Occipital lobe (tissue), 1 donor: ENCODE measurements at regions not wholly inside any gene's neighbourhood (a gene's known extent, or its start where the extent isn't known, plus 50 kb on each side); places are given as distances from the start of the nearest gene placed in this dataset.
"Not testable (repeated sequence)": the region's sequence is repeated elsewhere in the genome, so short reads cannot be mapped to it uniquely, and the experiment has no call there.

Experiments used
- DNase-seq: peaks from one replicate; lab custom pipeline; 2025; lab: John Stamatoyannopoulos, UW

DNA sequence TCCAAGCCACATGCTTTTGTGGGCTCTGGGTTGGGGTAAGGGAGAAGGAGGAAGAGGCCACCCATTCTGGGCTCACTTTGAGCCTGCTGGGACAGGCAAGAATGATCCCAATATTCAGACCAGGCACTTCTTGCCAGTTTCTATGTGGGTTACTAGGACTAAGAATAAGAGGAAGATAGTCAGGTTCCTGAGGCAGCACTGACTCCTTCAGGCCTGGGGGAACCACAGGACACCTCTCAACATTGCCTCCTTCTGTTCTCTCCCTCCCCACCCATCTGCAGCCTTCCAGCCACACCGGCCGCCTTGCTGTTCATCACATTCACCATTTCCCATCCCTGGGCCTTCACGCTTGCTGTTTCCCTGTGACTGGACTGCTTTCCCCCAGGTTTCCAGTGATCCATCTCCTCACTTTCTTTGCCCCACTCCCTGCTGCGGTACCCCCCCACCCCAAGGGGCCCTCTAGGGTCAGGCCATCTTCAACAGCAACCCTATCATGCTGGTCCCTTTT lies 69.2 kb upstream of the SIRPA start:
- DNase-seq: no peak

GRCh38 chr20:1825507-1825906 lies 69.7 kb upstream of the SIRPA start:
- DNase-seq: no peak

DNA sequence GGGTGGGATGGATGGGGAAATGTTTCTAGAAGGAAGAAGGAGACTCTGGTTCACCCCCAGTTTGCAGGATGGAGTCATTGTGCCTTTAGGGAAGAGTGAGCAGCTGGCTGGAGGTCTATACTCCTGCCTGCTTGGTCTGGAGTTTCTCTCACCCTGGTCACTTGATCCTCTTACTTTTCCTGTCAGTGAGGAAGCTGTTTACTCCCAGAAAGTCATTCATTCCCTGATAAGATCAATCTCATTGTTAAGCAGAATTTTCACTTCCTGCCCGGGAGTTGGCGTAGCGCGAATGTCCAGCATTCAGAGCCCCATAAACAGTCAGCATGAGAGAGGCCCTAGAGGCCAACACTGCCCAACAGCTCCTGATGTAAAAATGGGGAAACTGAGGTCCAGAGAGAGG lies 70.4 kb upstream of the SIRPA start:
- no peak for DNase-seq

DNA sequence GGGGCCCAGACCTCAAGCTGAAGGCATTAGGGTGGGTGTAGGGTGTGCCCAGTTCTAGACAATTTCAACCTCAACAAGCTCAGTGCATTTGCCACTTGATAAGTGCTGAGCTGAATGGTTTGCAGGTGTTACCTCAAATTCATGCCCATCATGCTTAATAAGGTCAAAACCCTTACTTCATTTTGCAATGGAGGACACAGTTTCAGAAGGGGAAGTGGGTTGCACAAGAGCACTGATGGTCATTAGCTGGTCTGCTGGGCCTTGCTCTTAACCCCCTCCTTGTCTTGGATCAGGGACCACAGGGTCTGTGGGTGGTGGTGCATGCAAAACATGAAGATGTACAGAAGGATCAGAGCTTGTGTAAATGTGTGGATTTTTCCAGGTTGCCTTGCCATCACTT lies 71.0 kb upstream of the SIRPA start:
- no peak for DNase-seq

DNA sequence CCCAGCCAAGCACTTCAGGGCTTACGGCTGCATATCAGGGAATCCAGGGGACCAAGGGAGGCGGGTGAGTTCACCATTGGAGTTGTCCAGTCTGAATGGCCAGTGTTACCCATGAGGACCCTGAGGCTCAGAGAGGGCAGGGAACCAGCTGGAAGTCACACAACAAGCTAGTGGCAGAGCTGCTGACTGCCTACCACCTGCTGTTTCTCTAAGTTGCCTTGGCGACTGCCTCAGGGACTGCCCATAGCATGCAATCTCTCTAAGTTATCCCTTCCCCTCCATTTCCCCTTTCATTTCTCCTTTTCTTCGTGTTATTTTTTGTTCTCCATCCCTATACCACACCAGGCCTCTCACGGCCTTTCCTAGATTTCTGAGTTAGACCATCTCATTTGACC lies 71.8 kb upstream of the SIRPA start:
- no peak for DNase-seq

DNA sequence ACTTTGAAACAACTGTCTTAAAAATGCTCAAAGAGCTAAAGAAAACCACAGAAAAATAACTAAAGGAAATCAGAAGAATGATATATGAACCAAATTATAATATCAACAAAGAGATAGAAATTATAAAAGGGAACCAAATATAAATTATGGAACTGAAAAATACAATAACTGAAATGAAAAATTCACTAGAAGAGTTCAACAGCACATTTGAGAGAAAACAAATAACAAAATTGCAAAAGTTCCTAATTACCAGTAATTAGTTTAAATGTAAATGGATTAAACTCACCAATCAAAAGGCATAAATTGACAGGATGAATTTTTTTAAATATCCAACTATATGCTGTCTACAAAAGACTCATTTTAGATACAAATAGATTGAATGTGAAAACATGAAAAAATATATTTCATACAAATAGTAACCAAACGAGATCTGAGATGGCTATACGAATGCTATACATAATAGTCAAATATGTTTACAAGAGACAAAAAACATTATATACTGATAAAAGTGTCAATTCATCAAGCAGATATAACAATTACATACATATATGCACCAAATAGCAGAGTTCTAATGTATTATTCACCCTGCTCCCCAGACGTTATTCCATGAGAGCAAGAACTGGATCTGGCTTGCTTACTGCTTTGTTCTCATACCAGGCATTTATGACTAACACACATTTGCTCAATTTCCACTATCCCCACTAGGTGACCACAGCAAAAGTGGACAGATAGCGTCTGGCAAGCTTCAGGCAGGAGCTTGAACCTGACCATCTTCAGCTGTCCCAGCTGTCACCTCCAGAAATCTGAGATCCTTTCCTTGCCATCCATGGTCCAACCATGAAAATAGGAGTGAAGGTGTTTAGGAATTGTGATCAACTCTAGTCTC lies 72.4 kb upstream of the SIRPA start:
- no peak for DNase-seq

GRCh38 chr20:1820138-1821079 lies 74.8 kb upstream of the SIRPA start:
- DNase-seq: no peak

DNA sequence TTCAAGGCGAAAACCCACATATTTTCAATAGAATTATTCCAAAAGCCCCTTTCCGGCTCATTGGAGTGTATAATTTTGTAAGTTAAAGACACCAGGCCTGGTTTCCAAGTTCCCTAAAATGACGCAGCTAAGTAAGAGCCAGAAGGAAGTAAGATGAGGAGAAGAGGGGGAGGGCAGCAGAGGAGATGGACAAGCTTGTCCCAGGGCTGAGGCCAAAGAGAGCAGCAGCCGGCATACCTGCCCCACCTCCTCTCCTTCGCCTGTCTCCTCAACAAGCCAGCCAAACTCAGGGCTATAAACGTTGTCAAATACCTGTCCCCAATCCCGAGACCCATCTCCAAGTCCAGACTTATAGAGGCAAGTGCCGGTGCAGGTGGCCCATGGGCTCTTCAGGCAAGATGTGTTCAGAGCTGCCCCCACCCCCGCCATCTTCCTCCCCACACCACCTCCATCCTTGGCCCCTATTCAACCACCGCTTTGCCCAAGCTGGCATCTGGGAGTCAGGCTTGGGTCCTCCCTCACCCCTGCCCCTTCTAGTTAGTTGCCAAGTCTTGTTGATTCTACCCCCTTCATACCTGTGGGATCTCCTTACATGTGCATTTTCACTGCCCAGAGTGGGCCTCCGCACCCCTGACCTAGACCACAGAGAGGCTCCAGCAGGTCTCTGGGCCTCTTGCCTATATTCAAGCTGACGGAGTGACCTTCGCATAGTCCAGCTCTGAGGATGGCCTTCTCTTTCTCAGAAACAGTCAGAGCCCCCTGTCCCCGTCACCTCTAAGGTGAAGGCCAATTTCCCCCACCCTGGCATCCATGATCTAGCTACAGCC lies 75.7 kb upstream of the SIRPA start:
- DNase-seq: no peak

- DNase-seq: no peak
Measured at GRCh38 chr20:1818895-1819294, 76.3 kb upstream of the SIRPA start.

GRCh38 chr20:1818247-1818840 lies 76.9 kb upstream of the SIRPA start:
- DNase-seq: no peak

DNA sequence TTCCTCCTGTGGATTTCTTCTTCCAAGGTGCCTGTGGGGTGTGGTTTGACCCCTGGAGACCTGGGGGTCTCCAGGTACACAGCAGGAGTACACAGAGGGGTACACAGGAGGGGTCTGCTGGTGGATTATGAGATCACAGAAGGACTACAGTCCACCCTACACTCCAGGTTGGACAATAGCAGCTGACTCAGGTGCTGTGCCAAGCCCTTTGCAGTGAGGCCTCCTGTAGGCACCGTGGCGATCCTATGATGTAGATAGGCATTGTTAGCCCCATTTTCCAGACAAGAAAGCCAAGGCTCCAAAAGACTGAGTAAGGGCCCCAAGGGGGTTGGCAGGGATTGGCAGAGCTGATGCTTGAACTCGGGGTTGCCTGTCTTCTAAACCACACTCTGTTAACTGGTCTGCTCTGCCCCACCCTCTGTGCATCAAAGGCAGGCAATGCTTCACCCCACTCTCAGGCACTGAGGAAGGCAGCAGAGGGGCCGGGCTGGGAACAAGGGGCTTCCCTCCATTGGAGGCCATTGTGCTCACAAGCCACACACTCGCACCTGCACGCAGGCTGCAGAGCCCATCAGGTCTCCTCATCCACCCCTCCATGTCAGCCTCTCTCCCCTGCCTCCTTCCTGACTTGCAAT lies 77.5 kb upstream of the SIRPA start:
- DNase-seq: no peak

- DNase-seq: peak; percentile 57
Measured at GRCh38 chr20:1816384-1817381, 78.5 kb upstream of the SIRPA start.

DNA sequence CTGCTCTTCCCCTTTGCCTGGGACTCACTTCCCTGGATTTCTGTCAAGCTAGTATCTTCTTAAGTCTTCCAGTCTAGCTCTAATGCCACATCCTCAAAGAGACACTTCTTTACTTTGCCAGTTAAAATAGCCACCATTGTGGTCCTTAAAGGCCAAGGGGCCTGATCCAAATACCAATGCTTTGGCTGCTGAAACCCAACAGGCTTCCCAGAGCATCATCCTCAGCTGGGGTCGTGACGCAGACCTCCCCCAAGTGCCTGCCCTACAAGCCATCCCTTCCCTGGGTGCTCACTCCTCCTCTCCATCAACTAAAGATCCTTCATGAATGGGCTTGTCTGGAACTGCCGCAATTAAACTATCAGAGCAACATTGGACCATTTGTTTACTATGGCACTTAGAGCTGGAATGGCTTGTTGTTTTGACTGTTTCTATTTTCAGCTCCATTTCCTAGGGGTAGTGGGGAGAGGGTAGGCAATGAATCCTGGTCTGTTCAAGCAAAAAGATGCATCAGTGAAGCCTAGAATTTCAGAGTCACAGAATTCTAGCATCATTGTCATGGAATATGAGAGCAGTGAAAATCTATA lies 79.6 kb upstream of the SIRPA start:
- no peak for DNase-seq

- not testable (repeated sequence) for DNase-seq
Measured at GRCh38 chr20:1814861-1815260, 80.3 kb upstream of the SIRPA start.

- no peak for DNase-seq
Measured at GRCh38 chr20:1813674-1814635, 81.3 kb upstream of the SIRPA start.

DNA sequence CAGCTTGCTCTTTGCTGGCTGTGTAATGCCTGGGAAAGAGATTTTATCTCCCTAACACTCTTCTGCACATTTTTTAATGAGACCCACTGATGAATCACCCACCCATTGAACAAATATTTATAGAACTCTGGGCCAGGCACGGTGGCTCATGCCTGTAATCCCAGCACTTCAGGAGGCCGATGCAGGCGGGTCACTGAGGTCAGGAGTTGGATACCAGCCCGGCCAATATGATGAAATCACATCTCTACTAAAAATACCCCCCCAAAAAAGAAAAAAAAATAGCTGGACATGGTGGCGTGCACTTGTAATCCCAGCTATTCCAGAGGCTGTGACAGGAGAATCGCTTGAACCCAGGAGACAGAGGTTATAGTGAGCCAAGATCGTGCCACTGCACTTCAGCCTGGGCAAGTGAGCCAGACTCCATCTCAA lies 82.1 kb upstream of the SIRPA start:
- no peak for DNase-seq
